Neural cell (in vitro differentiated cells): ENCODE measurements at regions not wholly inside any gene's neighbourhood (a gene's known extent, or its start where the extent isn't known, plus 50 kb on each side); places are given as distances from the start of the nearest gene placed in this dataset.
"Not testable (repeated sequence)": the region's sequence is repeated elsewhere in the genome, so short reads cannot be mapped to it uniquely, and the experiment has no call there.

Experiments
- CTCF ChIP-seq: fragments of 450-650 bp; IDR thresholded peaks from 2 replicates; pipeline ENCODE4 v1.5.1; 2014; ENCODE audit warnings: antibody characterized with exemption, mild to moderate bottlenecking, moderate library complexity; ENCODE audit not compliant: poor library complexity, severe bottlenecking
- EP300 ChIP-seq: fragments of 450-650 bp; conservative IDR thresholded peaks from 2 replicates; pipeline ENCODE4 v1.6.1; 2014; ENCODE audit warnings: antibody characterized with exemption, mild to moderate bottlenecking, moderate library complexity; ENCODE audit not compliant: poor library complexity, severe bottlenecking
- EZH2 ChIP-seq: fragments of 200-600, 300-800 bp; shearing (Covaris generic), sonication (generic); IDR thresholded peaks from 2 replicates; pipeline ENCODE4 v1.6.1; 2014; ENCODE audit warnings: antibody characterized with exemption, low read length, borderline replicate concordance, mild to moderate bottlenecking; ENCODE audit not compliant: insufficient read depth, poor library complexity, severe bottlenecking
- MXI1 ChIP-seq: fragments of 450-650 bp; conservative IDR thresholded peaks from 2 replicates; pipeline ENCODE4 v1.6.1; 2014; ENCODE audit warnings: antibody characterized with exemption, mild to moderate bottlenecking; ENCODE audit not compliant: poor library complexity, severe bottlenecking
- POLR2AphosphoS5 ChIP-seq: IDR thresholded peaks from 2 replicates; pipeline ENCODE4 v1.6.1; 2012
- RAD21 ChIP-seq: fragments of 450-650 bp; conservative IDR thresholded peaks from 2 replicates; pipeline ENCODE4 v1.6.1; 2014; ENCODE audit warnings: antibody characterized with exemption, mild to moderate bottlenecking, moderate library complexity
- REST ChIP-seq: IDR thresholded peaks from 2 replicates; pipeline ENCODE4 v1.6.1; 2012; ENCODE audit warnings: borderline replicate concordance
- SMC3 ChIP-seq: fragments of 450-650 bp; conservative IDR thresholded peaks from 2 replicates; pipeline ENCODE4 v1.6.1; 2014; ENCODE audit warnings: antibody characterized with exemption, mild to moderate bottlenecking, moderate library complexity; ENCODE audit not compliant: poor library complexity
- TAF1 ChIP-seq: IDR thresholded peaks from 2 replicates; pipeline ENCODE4 v1.6.1; 2012; ENCODE audit warnings: low read depth

- not testable (repeated sequence) for TF ChIP-seq CTCF, EZH2, POLR2AphosphoS5, EP300, REST, TAF1, SMC3, MXI1, RAD21
Measured at GRCh38 chr4:104269603-104270002, 225.1 kb downstream of the CXXC4 start.
